Endothelial cell of umbilical vein (primary cell): ENCODE measurements at regions not wholly inside any gene's neighbourhood (a gene's known extent, or its start where the extent isn't known, plus 50 kb on each side); places are given as distances from the start of the nearest gene placed in this dataset.

Source experiments
- BruUV-seq: library from RNA; stranded (reverse); fragments of 400-500 nt; replicated peaks from 2 replicates; lab custom pipeline; 2021; lab: Mats Ljungman, UMichigan
- CTCF ChIA-PET: fragments of 300-600, 350-600 bp; sonication (Branson Sonifier 250); formaldehyde crosslinking; loops from one replicate; lab custom pipeline; 2021; ENCODE audit warnings: antibody characterized with exemption, inconsistent platforms; lab: Charles Lee
- POLR2A ChIA-PET: fragments of 300-600, 350-600 bp; sonication (Branson Sonifier 250); formaldehyde crosslinking; loops from one replicate; lab custom pipeline; 2021; ENCODE audit warnings: antibody characterized with exemption, inconsistent platforms; lab: Charles Lee
- DNase-seq: peaks from one replicate; pipeline ENCODE4 v3.0.0-alpha.2; 2011; ENCODE audit warnings: low read depth, low spot score
- FAIRE-seq: peaks from 2 replicates; lab custom pipeline; 2011; peaks lifted over from hg19 to GRCh38; lab: Jason Lieb, UNC
- H2AFZ ChIP-seq: 2 replicates; pipeline ENCODE4 v1.6.0; 2012; ENCODE audit warnings: low read depth, low read length, control low read depth, inconsistent platforms
- H3K27ac ChIP-seq: 2 replicates; pipeline ENCODE4 v1.5.1; 2011; ENCODE audit warnings: low read depth, mild to moderate bottlenecking, control low read depth, low read length, moderate library complexity; ENCODE audit not compliant: insufficient read depth
- H3K27me3 ChIP-seq, 2 experiments: 2 replicates each; pipeline versions ENCODE4 v1.6.0 to v1.6.1; 2011; ENCODE audit warnings: low read length in 2 of 2, mixed read lengths in 1 of 2; ENCODE audit not compliant: control insufficient read depth in 2 of 2, insufficient read depth in 2 of 2
- H3K36me3 ChIP-seq, 2 experiments: 2 replicates in 1 of 2; 3 replicates in 1 of 2; pipeline ENCODE4 v1.5.1; 2011; ENCODE audit warnings: low read length in 2 of 2, mild to moderate bottlenecking in 1 of 2, moderate library complexity in 1 of 2; ENCODE audit not compliant: control insufficient read depth in 2 of 2, insufficient read depth in 2 of 2; ENCODE audit errors: extremely low read depth in 1 of 2
- H3K4me1 ChIP-seq: 3 replicates; pipeline ENCODE4 v1.5.1; 2011; ENCODE audit warnings: mild to moderate bottlenecking, low read length; ENCODE audit not compliant: control insufficient read depth, insufficient read depth; ENCODE audit errors: extremely low read depth
- H3K4me2 ChIP-seq: 2 replicates; pipeline ENCODE4 v1.6.1; 2011; ENCODE audit warnings: low read length, control low read depth, mixed read lengths; ENCODE audit not compliant: insufficient read depth
- H3K4me3 ChIP-seq, 3 experiments: fragments of 200-600 bp in 1 of 3; sonication (generic), shearing (Covaris generic) in 1 of 3; replicated peaks in 1 of 3; 2 replicates each; pipeline ENCODE4 v1.5.1; 2011 to 2016; ENCODE audit warnings: control low read depth in 3 of 3, low read length in 3 of 3, mild to moderate bottlenecking in 2 of 3, inconsistent platforms in 1 of 3, low read depth in 1 of 3, moderate library complexity in 1 of 3; ENCODE audit not compliant: insufficient read depth in 1 of 3
- H3K79me2 ChIP-seq: 2 replicates; pipeline ENCODE4 v1.6.0; 2012; ENCODE audit warnings: low read length, inconsistent platforms; ENCODE audit not compliant: control insufficient read depth, insufficient read depth
- H3K9ac ChIP-seq: replicated peaks from 2 replicates; pipeline ENCODE3; 2011; ENCODE audit warnings: low read length, control low read depth; ENCODE audit not compliant: insufficient read depth; ENCODE audit errors: extremely low read depth
- H3K9me1 ChIP-seq: replicated peaks from 3 replicates; pipeline ENCODE4 v1.6.0; 2011; ENCODE audit warnings: mild to moderate bottlenecking, low read length; ENCODE audit not compliant: control insufficient read depth, insufficient read depth; ENCODE audit errors: extremely low read depth
- H3K9me3 ChIP-seq: replicated peaks from 2 replicates; pipeline ENCODE4 v1.5.1; 2012; ENCODE audit warnings: low read length, inconsistent platforms; ENCODE audit not compliant: control insufficient read depth, insufficient read depth
- H4K20me1 ChIP-seq: replicated peaks from 2 replicates; pipeline ENCODE3; 2011; ENCODE audit warnings: mild to moderate bottlenecking, low read length; ENCODE audit not compliant: control insufficient read depth, insufficient read depth; ENCODE audit errors: extremely low read depth
- CTCF ChIP-seq, 2 donors: IDR thresholded peaks; 1 replicate in 1 of 2; 2 replicates in 1 of 2; pipeline ENCODE4 v1.5.1; 2011; ENCODE audit warnings: low read length in 2 of 2, mild to moderate bottlenecking in 2 of 2, moderate library complexity in 2 of 2, control low read depth in 1 of 2, inconsistent platforms in 1 of 2, low read depth in 1 of 2; ENCODE audit not compliant: insufficient read depth in 1 of 2; ENCODE audit errors: extremely low read depth in 1 of 2
- EZH2 ChIP-seq: IDR thresholded peaks from 2 replicates; pipeline ENCODE4 v1.6.1; 2012; ENCODE audit warnings: borderline replicate concordance, low read depth, mild to moderate bottlenecking, moderate library complexity, low read length, inconsistent platforms; ENCODE audit not compliant: severe bottlenecking
- FOS ChIP-seq: IDR thresholded peaks from 2 replicates; pipeline ENCODE4 v1.6.1; 2011; ENCODE audit warnings: mild to moderate bottlenecking, low read length, moderate library complexity, borderline replicate concordance; ENCODE audit not compliant: insufficient read depth
- GATA2 ChIP-seq: IDR thresholded peaks from 2 replicates; pipeline ENCODE4 v1.7.0; 2011; ENCODE audit warnings: low read depth, mild to moderate bottlenecking, moderate library complexity, mixed read lengths, low read length; ENCODE audit not compliant: insufficient read length, insufficient read depth
- JUN ChIP-seq: IDR thresholded peaks from 2 replicates; pipeline ENCODE4 v1.6.1; 2011; ENCODE audit warnings: borderline replicate concordance, low read depth; ENCODE audit not compliant: insufficient read length, insufficient read depth
- MAX ChIP-seq: IDR thresholded peaks from 2 replicates; pipeline ENCODE4 v1.6.1; 2011; ENCODE audit not compliant: insufficient read depth, insufficient read length
- MYC ChIP-seq: IDR thresholded peaks from one replicate; pipeline ENCODE4 v1.6.1; 2011; ENCODE audit warnings: mild to moderate bottlenecking, low read depth, low read length
- POLR2A ChIP-seq: IDR thresholded peaks from 2 replicates; pipeline ENCODE4 v1.6.1; 2012; ENCODE audit warnings: low read depth, mild to moderate bottlenecking, control low read depth, low read length
- POLR2AphosphoS5 ChIP-seq: IDR thresholded peaks from 2 replicates; pipeline ENCODE4 v1.6.1; 2012; ENCODE audit warnings: low read depth, mild to moderate bottlenecking, control low read depth, low read length, moderate library complexity; ENCODE audit not compliant: insufficient read depth
- dilution Hi-C: fragments of 300-500 bp; cut with MboI; formaldehyde crosslinking; loops from one replicate; pipeline ENCODE4 v1.15.0; 2019; ENCODE audit warnings: low sequenced_read_pairs; ENCODE audit not compliant: extremely low pct_ligation_motif_present
- intact Hi-C: fragments of 100-400 bp; cut with micrococcal nuclease; formaldehyde crosslinking; loops from one replicate; pipeline ENCODE4 v1.10.0; 2022

GRCh38 chr11:123338266-123338800 lies 91.7 kb upstream of the GRAMD1B start:
- H3K4me3 ChIP-seq = no peak overlapping the region
- H3K9ac ChIP-seq = no peak overlapping the region
- ChIA-PET CTCF (interaction anchor here (0.8 to 1.1 kb wide), 3 partner anchors 19 to 96 kb away, joined by 3 to 4 read pairs (median 3); no protein-coding TSS in a partner anchor), POLR2A (no interaction called here)
- dilution Hi-C loops (no loop called here), intact Hi-C loops (no loop called here)
- DNase-seq (no peak), FAIRE-seq (no peak)
- no peaks in the 10 kb centered on the region for H4K20me1 ChIP-seq
- no peaks in the 10 kb centered on the region for H3K4me1 ChIP-seq
- H2AFZ ChIP-seq = no peak overlapping the region
- no peaks in the 10 kb centered on the region for H3K36me3 ChIP-seq
- H3K79me2 ChIP-seq = no peaks in the 10 kb centered on the region
- no peaks in the 10 kb centered on the region for H3K9me1 ChIP-seq
- H3K27ac ChIP-seq = no peak overlapping the region
- TF ChIP-seq POLR2AphosphoS5 (no peak), MAX (no peak), MYC (no peak)
- no peaks in the 10 kb centered on the region for H3K9me3 ChIP-seq
- BruUV-seq = no TSS peak
- no peak overlapping the region for H3K4me2 ChIP-seq
- peaks cover 0 to 3% of the 10 kb centered on the region in 2 experiments for H3K27me3 ChIP-seq

GRCh38 chr11:123334925-123335324 lies 95.1 kb upstream of the GRAMD1B start:
- Histone ChIP-seq H2AFZ (no peak overlapping the region), H3K27ac (no peak overlapping the region), H3K9me1 (no peaks in the 10 kb centered on the region), H3K4me1 (no peaks in the 10 kb centered on the region), H3K79me2 (no peaks in the 10 kb centered on the region), H4K20me1 (no peaks in the 10 kb centered on the region), H3K9me3 (no peaks in the 10 kb centered on the region), H3K4me3 (no peak overlapping the region), H3K27me3 (peaks cover 0 to 5% of the 10 kb centered on the region in 2 experiments), H3K9ac (no peak overlapping the region), H3K4me2 (no peak overlapping the region), H3K36me3 (no peaks in the 10 kb centered on the region)
- no peak for DNase-seq
- ChIA-PET POLR2A (no interaction called here), CTCF (no interaction called here)
- TF ChIP-seq FOS (no peak), EZH2 (no peak), POLR2A (no peak), CTCF (IDR thresholded peaks at IDR 0.05; ENCODE audit: extremely low read depth in 1 of 2, insufficient read depth in 1 of 2, low read depth in 1 of 2, low read length in 2 of 2) (no peak), MYC (no peak), POLR2AphosphoS5 (no peak), JUN (no peak), GATA2 (no peak), MAX (no peak)
- no peak for FAIRE-seq
- no TSS peak for BruUV-seq
- dilution Hi-C loops (no loop called here), intact Hi-C loops (no loop called here)
